SH-SY5Y (cell line): ENCODE measurements at regions not wholly inside any gene's neighbourhood (a gene's known extent, or its start where the extent isn't known, plus 50 kb on each side); places are given as distances from the start of the nearest gene placed in this dataset.

Source experiments
- GATA2 ChIP-seq: IDR thresholded peaks from 2 replicates; pipeline ENCODE4 v1.6.1; 2011; ENCODE audit warnings: mild to moderate bottlenecking, low read depth, low read length
- GATA3 ChIP-seq: IDR thresholded peaks from 2 replicates; pipeline ENCODE4 v1.6.1; 2011; ENCODE audit warnings: low read depth, mild to moderate bottlenecking, low read length, moderate library complexity

GRCh38 chr6:49327005-49327404, 136.0 kb downstream of the MMUT start:
- TF ChIP-seq GATA3 (no peak), GATA2 (no peak)
